OCI-LY7 (cell line): ENCODE measurements at regions not wholly inside any gene's neighbourhood (a gene's known extent, or its start where the extent isn't known, plus 50 kb on each side); places are given as distances from the start of the nearest gene placed in this dataset.

Experiments
- BruUV-seq: library from RNA; stranded (reverse); fragments of 400-500 nt; replicated peaks from 2 replicates; lab custom pipeline; 2021; lab: Mats Ljungman, UMichigan
- CTCF ChIA-PET: fragments of 300-600 bp; sonication (Branson Sonifier 250); formaldehyde crosslinking; loops from one replicate; lab custom pipeline; 2022; ENCODE audit warnings: antibody characterized with exemption; ENCODE audit not compliant: unreplicated experiment; lab: Charles Lee
- POLR2A ChIA-PET: fragments of 300-600 bp; sonication (Branson Sonifier 250); formaldehyde crosslinking; loops from one replicate; lab custom pipeline; 2022; ENCODE audit warnings: antibody characterized with exemption; lab: Charles Lee
- DNase-seq: peaks from one replicate; pipeline ENCODE4 v3.0.0-alpha.2; 2015; ENCODE audit warnings: low spot score
- H2AFZ ChIP-seq: fragments of 200-600 bp; sonication (generic), shearing (Covaris generic); 2 replicates; pipeline ENCODE4 v1.6.1; 2014; ENCODE audit warnings: mild to moderate bottlenecking, antibody characterized with exemption, low read length, moderate library complexity
- H3K27ac ChIP-seq: fragments of 200-600 bp; sonication (generic); 2 replicates; pipeline ENCODE4 v1.5.1; 2014; ENCODE audit warnings: mixed run types, low read depth, mild to moderate bottlenecking, moderate library complexity, low read length, inconsistent platforms; ENCODE audit not compliant: poor library complexity, severe bottlenecking
- H3K36me3 ChIP-seq: fragments of 200-600 bp; sonication (generic); 2 replicates; pipeline ENCODE4 v1.6.1; 2014; ENCODE audit warnings: mild to moderate bottlenecking, antibody characterized with exemption, low read length, moderate library complexity, mixed read lengths; ENCODE audit not compliant: insufficient read depth
- H3K4me1 ChIP-seq: fragments of 200-600 bp; sonication (generic); 2 replicates; pipeline ENCODE4 v1.5.1; 2014; ENCODE audit warnings: mild to moderate bottlenecking, low read length; ENCODE audit not compliant: insufficient read depth, poor library complexity, severe bottlenecking
- H3K4me2 ChIP-seq: fragments of 200-600 bp; sonication (generic); 2 replicates; pipeline ENCODE4 v1.6.1; 2014; ENCODE audit warnings: mild to moderate bottlenecking, low read length
- H3K4me3 ChIP-seq: fragments of 200-600 bp; sonication (generic); 2 replicates; pipeline ENCODE4 v1.5.1; 2014; ENCODE audit warnings: mild to moderate bottlenecking, low read depth, low read length; ENCODE audit not compliant: poor library complexity, severe bottlenecking
- H3K79me2 ChIP-seq: fragments of 200-600 bp; sonication (generic); 2 replicates; pipeline ENCODE4 v1.6.1; 2016; ENCODE audit warnings: low read depth, mild to moderate bottlenecking, low read length, moderate library complexity, mixed read lengths; ENCODE audit not compliant: insufficient read depth
- H3K9me2 ChIP-seq: fragments of 200-600 bp; sonication (generic); 2 replicates; pipeline ENCODE4 v1.6.1; 2016; ENCODE audit warnings: mild to moderate bottlenecking, low read length, mixed read lengths; ENCODE audit not compliant: insufficient read depth
- H3K9me3 ChIP-seq: fragments of 200-600 bp; sonication (generic); 2 replicates; pipeline ENCODE4 v1.6.1; 2014; ENCODE audit warnings: mild to moderate bottlenecking, mixed run types, low read length, mixed read lengths
- H4K20me1 ChIP-seq: fragments of 200-600 bp; sonication (generic); 2 replicates; pipeline ENCODE4 v1.6.1; 2014; ENCODE audit warnings: mild to moderate bottlenecking, antibody characterized with exemption, low read length, moderate library complexity, mixed read lengths; ENCODE audit not compliant: insufficient read depth
- EZH2phosphoT487 ChIP-seq: fragments of 200-600 bp; sonication (generic); IDR thresholded peaks from 2 replicates; pipeline ENCODE4 v1.6.1; 2018; ENCODE audit warnings: low read depth, borderline replicate concordance, mild to moderate bottlenecking, mixed run types, antibody characterized with exemption, low read length, moderate library complexity, mixed read lengths
- intact Hi-C: fragments of 100-400 bp; cut with micrococcal nuclease; formaldehyde crosslinking; loops from one replicate; pipeline ENCODE4 v1.10.0; 2022; ENCODE audit not compliant: unreplicated experiment
- TF ChIP-seq, protein P1 (sequence below): fragments of 200-600 bp; sonication (generic); conservative IDR thresholded peaks from 2 replicates; pipeline ENCODE4 v1.5.1; 2014; ENCODE audit warnings: mild to moderate bottlenecking, antibody characterized with exemption, low read length, moderate library complexity, mixed read lengths

DNA sequence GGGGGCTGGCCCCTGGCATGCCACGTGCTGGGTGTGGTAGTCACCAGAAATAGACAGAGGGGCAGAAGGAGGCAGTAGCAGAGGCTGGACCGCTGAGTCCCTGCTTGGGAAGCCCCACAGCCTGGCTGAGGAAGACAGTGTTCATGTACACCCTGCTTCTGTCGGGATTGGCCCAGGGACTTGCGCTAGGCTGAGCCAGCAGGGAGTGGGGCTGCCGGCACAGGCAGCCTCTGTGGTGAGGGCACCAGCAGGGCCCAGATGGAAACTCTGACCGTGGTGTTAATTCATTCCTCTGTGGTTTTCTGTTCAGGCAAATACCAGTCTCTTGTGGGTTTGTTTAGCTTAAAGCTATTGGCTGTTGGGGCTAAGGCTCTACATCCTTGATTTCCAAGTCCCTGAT lies 108.6 kb upstream of the RAD23B start:
- ChIA-PET CTCF (no interaction called here), POLR2A (no interaction called here)
- DNase-seq = no peak
- H3K36me3 ChIP-seq = no peaks in the 10 kb centered on the region
- no peaks in the 10 kb centered on the region for H4K20me1 ChIP-seq
- H3K79me2 ChIP-seq = no peaks in the 10 kb centered on the region
- intact Hi-C loops = no loop called here
- H2AFZ ChIP-seq = no peak overlapping the region
- H3K27ac ChIP-seq = no peak overlapping the region
- BruUV-seq = no TSS peak
- TF ChIP-seq EZH2phosphoT487 = no peak
- TF ChIP-seq, protein P1, sequence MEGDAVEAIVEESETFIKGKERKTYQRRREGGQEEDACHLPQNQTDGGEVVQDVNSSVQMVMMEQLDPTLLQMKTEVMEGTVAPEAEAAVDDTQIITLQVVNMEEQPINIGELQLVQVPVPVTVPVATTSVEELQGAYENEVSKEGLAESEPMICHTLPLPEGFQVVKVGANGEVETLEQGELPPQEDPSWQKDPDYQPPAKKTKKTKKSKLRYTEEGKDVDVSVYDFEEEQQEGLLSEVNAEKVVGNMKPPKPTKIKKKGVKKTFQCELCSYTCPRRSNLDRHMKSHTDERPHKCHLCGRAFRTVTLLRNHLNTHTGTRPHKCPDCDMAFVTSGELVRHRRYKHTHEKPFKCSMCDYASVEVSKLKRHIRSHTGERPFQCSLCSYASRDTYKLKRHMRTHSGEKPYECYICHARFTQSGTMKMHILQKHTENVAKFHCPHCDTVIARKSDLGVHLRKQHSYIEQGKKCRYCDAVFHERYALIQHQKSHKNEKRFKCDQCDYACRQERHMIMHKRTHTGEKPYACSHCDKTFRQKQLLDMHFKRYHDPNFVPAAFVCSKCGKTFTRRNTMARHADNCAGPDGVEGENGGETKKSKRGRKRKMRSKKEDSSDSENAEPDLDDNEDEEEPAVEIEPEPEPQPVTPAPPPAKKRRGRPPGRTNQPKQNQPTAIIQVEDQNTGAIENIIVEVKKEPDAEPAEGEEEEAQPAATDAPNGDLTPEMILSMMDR = no peak
- H3K4me1 ChIP-seq = no peaks in the 10 kb centered on the region
- H3K9me2 ChIP-seq = no peaks in the 10 kb centered on the region
- H3K4me2 ChIP-seq = no peak overlapping the region
- no peak overlapping the region for H3K4me3 ChIP-seq
- no peaks in the 10 kb centered on the region for H3K9me3 ChIP-seq

GRCh38 chr9:107175041-107175440 lies 108.0 kb upstream of the RAD23B start:
- H3K79me2 ChIP-seq = no peaks in the 10 kb centered on the region
- ChIA-PET POLR2A (no interaction called here), CTCF (no interaction called here)
- no peak overlapping the region for H3K4me3 ChIP-seq
- no peak overlapping the region for H2AFZ ChIP-seq
- DNase-seq = no peak
- H3K4me2 ChIP-seq = no peak overlapping the region
- BruUV-seq = no TSS peak
- H3K36me3 ChIP-seq = no peaks in the 10 kb centered on the region
- H4K20me1 ChIP-seq = no peaks in the 10 kb centered on the region
- H3K9me2 ChIP-seq = no peaks in the 10 kb centered on the region
- TF ChIP-seq EZH2phosphoT487 = no peak
- TF ChIP-seq, protein P1 = no peak
- intact Hi-C loops = no loop called here
- H3K9me3 ChIP-seq = no peaks in the 10 kb centered on the region
- no peaks in the 10 kb centered on the region for H3K4me1 ChIP-seq
- H3K27ac ChIP-seq = no peak overlapping the region

- TF ChIP-seq EZH2phosphoT487 = no peak
- TF ChIP-seq, protein P1 = no peak
- no TSS peak for BruUV-seq
- no peaks in the 10 kb centered on the region for H4K20me1 ChIP-seq
- no peaks in the 10 kb centered on the region for H3K9me2 ChIP-seq
- no peaks in the 10 kb centered on the region for H3K36me3 ChIP-seq
- no peak overlapping the region for H3K27ac ChIP-seq
- no peaks in the 10 kb centered on the region for H3K9me3 ChIP-seq
- POLR2A ChIA-PET = no interaction called here
- intact Hi-C loops = no loop called here
- H3K4me3 ChIP-seq = no peak overlapping the region
- no peaks in the 10 kb centered on the region for H3K79me2 ChIP-seq
- no peaks in the 10 kb centered on the region for H3K4me1 ChIP-seq
- CTCF ChIA-PET = interaction anchor here (0.6 kb wide), 2 partner anchors 22 to 131 kb away, joined by 3 read pairs; no protein-coding TSS in a partner anchor
- H2AFZ ChIP-seq = no peak overlapping the region
- no peak for DNase-seq
- H3K4me2 ChIP-seq = no peak overlapping the region
Measured at GRCh38 chr9:107175816-107176435, 107.2 kb upstream of the RAD23B start.
